GM19438 (cell line): ENCODE measurements at regions not wholly inside any gene's neighbourhood (a gene's known extent, or its start where the extent isn't known, plus 50 kb on each side); places are given as distances from the start of the nearest gene placed in this dataset.

Source experiments
- ATAC-seq: cut with Tn5 transposase; IDR thresholded peaks from one replicate; pipeline ENCODE4 v1.9.1; 2021; ENCODE audit warnings: low read depth; ENCODE audit not compliant: unreplicated experiment

DNA sequence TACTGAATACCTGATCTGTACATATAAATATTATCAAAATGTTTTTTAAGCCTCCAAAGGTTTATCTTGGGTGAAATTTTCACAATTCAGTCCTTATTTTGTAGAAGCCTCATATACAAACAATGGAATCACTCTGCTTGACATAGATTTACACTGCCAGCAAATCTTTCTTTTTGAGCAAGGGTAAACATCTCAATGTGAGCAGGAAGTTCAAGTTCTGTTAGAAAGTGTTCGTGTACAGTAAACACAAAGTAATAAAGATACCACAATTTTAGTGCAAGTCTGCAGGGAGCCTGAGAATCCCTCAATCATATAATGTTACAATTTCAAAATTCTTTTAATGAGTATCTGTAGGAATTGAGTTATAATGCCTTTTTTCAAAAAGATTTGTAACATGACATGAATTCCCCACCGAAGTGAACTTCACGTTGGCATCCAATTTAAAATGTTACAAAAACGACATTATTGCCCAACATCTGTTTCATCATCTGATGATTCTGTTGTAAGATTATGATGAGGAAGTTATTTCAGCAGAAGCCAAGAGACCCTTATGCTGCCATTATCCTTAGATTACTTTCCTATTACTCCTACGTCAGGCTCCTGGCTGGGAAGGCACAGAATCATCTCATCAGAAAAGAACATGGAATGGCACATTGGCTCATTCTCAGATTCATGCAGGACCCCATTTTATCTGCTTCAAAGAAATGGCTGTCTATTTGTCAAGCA is 283.9 kb upstream of the ACVR2A start:
- ATAC-seq: no peak

DNA sequence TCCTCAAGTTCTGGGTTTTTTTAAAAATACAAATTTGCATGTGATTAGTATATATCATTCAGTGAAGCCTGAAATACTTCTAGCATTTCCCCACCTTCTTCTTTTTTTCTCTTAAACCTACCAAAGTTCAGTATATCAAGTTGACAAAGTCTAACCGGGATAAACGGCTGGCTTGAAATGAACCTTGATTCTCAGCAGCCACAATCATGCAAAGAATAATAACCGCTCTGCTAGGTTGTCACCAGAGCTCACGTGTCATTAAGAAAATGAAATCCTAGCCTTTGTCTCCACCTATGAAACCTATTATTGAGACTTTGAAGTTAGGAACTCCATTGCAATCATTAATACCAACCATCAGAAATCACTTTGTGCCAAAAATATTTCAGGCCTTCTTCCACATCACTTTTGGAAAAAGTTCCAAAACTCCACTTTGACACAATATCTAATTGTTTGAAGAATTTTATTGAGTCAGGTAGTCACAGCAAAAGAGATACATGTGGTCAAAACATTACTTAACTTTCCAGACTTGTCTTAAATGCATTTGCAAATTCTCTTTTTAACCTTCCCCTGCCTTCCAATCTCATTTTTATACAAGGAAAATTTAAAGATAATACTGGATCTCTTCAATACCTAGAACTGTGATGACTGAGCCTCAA is 285.6 kb upstream of the ACVR2A start:
- ATAC-seq: no peak

DNA sequence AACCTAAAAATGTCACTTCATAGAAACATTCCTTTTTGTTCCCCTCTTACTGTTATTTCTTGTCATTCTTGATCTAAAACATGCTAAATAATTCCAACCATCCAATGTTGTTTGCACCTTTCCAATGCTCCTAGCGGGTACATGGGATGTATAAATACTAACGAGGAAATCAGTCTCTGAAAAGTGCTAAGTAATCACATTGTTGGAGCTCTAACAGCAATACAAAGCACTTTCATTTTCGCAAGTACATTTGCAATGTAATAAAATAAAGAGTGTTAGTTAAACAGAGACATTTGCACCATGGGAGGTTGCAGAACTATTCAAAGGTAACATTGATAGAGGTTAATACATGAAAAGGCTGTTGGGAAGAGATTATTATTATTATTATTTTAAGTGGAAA is 286.2 kb upstream of the ACVR2A start:
- ATAC-seq: no peak

DNA sequence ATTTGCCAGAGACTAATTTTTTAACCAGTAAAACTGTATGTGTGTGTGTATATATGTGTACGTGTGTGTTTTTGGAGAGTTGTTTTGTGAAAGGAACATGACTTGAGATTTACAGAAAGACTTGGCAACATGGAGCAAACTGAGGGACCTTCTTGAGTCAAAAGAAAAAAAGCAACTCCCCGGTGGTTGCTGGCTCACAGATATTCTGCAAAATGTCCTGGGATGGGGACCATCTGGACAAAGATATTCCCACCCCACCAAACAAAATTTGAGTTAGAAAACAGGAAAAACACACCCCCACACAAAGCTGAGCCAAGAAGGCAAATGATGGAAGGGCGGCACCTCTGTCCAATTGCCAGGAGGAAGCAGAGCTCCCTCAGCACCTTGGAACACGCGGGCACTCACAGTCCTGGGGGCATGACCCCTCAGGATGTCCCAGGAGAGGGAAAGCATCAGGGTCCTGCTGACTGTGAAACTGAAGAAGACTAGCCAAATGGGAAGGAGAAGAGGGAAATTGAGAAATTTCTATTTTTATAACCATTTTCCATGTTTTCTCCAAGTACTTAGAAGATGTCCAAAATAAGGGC is 290.2 kb upstream of the ACVR2A start:
- ATAC-seq: no peak

GRCh38 chr2:147553775-147554271 is 291.0 kb upstream of the ACVR2A start:
- no peak for ATAC-seq

DNA sequence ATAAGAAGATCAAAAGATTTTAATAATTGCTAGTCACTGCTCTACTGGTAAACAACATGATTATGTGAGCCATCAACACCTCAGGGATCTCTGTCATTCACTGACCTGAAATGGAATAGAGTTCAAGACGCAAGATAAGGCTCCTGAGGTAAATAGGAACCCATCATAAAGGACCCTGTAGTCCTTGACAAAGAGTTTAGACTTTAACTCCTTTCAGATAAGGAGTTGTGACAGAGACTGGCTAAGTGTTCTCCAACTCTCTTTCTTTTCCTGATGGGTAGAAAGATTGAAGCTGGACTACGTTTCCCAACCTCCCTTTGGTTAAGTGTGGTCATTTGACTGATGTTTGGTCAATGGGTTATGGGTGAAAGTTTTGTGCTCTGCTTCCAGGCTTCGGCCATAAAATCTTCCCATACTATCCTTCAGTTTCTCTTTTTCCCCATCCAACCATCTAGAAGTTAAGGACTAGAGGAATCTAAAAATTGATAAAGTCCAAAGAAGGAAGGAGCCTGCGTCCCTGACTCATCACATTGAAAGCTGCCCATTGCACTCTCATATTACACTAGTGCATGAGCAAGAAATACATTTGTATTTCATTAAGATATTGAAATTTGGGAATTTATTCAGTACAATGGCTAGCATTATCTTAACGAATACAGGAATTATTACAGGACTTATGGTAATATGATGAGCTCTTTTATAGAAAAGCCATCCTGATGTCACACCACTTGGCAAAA is 293.7 kb upstream of the ACVR2A start:
- ATAC-seq: no peak

DNA sequence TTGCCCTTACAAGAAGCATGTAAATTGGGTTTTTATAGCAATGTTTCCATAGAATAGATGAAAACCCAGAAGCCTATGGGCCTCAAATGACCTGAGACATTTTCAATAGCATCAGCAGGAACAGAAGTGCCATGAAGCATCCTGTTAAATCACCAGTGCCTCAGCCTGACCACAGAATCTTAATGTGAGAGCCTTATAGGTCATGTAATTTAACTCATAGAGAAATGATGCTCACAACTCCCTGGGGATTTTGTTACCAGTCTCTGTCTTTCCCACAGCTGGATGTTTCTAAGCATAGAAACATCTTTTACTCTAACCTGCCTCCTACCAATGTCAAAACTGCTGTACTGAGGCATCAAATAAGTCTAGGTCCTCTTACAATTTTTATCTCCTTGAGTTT is 295.8 kb upstream of the ACVR2A start:
- no peak for ATAC-seq

DNA sequence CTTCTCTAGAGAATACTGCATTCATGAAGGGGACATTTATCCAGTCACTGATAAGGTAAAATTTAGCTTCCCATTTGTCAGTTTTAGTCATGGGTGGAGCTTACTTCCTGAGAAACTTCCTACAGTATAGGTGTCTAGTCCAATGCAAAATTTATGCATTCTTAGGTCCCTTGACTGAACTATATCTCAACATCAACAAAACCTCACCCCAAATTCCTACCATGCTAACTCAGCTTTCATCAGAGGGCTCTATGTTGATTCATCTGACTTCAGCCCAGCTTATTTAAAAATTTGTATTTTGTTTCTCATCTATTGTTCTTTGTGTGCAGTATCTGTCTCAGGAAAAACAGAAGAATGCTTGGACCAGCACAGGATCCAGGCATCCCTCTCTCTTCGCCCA is 296.4 kb upstream of the ACVR2A start:
- ATAC-seq: no peak

DNA sequence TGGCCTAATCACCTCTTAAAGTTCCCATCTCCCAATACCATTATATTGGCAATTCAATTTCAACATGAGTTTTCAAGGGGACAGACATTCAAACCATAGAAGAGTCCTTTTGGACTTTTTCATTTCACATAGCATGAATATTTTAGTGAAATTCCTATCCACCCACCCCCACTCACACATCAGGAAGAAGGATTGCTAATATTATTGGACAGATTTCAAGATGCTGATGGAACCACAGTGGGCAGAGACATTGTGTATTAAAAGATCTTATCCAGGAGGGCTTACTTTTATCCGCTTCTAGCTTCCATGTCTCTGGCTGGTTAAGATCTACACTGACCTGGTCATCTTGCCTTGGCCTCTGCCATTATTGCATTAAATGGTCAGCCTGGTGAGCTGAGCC is 297.4 kb upstream of the ACVR2A start:
- ATAC-seq: no peak

DNA sequence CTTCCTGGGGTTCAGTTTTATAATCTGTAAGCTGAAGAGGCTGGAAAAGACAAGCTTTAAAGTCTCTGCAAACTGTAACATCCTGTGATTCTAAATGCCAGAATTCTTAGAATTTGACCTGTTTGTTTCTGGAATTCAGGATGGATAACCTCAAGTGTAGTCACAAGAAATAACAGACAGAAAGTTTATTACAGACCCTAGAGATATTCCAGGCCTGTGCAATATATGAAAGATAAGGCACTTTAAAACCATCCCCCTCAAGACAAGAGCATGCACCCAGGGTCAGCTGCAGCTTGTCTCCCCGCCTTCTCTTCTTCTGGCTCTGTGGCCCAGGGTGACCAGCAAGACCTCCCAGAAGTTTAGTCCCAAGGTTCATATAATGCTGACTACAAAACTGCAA is 298.7 kb upstream of the ACVR2A start:
- ATAC-seq: no peak

DNA sequence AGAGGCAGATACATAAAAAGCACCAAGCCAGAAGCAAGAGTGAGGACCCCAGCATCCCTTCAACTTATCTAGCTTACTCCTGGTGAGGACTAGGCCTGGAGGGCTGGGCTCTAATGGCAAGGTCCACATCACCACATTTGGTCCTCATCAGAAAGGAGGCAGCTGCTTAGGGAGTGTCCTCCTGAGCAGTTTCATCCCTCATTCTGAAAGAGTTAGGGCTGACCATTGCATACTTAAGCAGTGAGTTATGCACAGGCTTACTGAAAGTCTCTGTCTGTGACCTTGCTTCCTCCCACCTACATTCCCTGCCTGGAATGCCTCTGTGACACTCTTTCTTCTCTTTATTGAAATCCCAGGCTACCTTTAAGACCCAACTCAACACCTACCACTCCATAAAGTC is 301.8 kb upstream of the ACVR2A start:
- ATAC-seq: no peak

- no peak for ATAC-seq
These were observed 302.5 kb upstream of the ACVR2A start for GRCh38 chr2:147542351-147542750.

- no peak for ATAC-seq
These were observed 303.5 kb upstream of the ACVR2A start for GRCh38 chr2:147541314-147541713.

GRCh38 chr2:147538821-147539220 is 306.0 kb upstream of the ACVR2A start:
- ATAC-seq: no peak

GRCh38 chr2:147538088-147538487 is 306.7 kb upstream of the ACVR2A start:
- ATAC-seq: no peak

- ATAC-seq: no peak
These were observed 313.6 kb upstream of the ACVR2A start for GRCh38 chr2:147531269-147531668.

DNA sequence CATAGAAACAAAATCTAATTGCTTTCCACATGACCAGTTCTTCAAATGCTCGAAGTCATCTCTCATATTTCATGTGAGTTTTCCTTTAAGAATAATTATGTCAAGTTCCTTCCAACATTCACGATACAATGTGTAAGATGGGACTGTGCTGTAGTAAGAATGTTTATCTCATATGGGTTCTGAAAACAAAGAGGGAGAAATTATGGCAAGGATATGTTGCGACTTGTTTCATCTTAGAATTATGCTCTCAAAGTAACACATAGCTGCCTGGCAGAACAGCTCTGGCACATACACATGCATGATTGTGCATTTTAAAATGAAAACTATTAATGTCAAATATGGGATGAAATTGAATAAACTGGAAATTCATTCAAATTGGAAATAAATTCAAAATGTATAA is 314.8 kb upstream of the ACVR2A start:
- no peak for ATAC-seq

GRCh38 chr2:147525819-147526489 is 318.9 kb upstream of the ACVR2A start:
- no peak for ATAC-seq

GRCh38 chr2:147524912-147525311 is 319.9 kb upstream of the ACVR2A start:
- ATAC-seq: no peak

DNA sequence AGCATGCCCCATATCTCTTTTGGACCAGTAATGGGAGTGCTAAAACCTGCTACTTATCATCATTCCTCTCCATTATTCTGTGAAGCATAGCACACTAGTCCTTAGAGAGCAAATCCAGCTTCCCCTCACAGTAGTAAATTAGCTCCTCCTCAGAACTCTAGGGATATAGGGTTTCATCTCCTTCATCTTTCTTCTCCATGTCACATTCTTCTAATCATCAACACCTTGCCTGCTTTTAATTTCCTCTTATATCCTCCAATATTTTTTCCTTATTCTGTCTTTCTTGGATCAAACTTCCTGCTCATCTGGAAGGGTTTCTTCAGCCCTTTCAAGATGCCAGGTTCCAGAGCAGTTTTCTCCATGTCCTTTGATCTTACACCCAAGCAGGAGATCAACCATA is 321.4 kb upstream of the ACVR2A start:
- no peak for ATAC-seq

DNA sequence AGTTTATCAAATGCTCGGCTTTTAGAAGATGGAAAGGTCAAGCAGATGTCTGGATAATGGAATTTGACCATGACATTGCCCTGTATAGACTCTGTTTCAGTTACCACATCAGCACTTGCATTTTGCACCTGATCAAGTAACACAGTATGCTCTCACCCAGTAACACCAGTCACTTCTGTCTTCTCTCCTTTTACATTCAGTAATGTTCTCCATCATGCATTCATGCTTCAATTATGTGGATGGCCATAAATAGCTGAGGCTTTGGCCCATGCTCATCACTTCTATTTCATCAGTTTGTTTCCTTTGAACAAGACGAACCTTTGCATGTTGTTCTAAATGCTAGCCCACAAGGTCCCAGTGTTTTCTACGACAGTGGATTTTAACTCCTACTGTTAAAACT is 322.9 kb upstream of the ACVR2A start:
- no peak for ATAC-seq
